SK-N-SH treated with all-trans-retinoic acid at 6 μM for 48 hours (cell line): ENCODE measurements at regions not wholly inside any gene's neighbourhood (a gene's known extent, or its start where the extent isn't known, plus 50 kb on each side); places are given as distances from the start of the nearest gene placed in this dataset.

Source experiments
- ARNTL ChIP-seq: fragments of 450-650 bp; formaldehyde crosslinking; IDR thresholded peaks from 2 replicates; pipeline ENCODE4 v1.5.0; 2020; ENCODE audit warnings: low read depth, mild to moderate bottlenecking, moderate library complexity, borderline replicate concordance
- CSDC2 ChIP-seq: fragments of 250-450 bp; sonication (Bioruptor Pico); IDR thresholded peaks from 2 replicates; pipeline ENCODE4 v1.5.0; 2020; ENCODE audit warnings: mild to moderate bottlenecking, moderate library complexity
- CSRNP3 ChIP-seq: fragments of 250-450 bp; sonication (Bioruptor Pico); IDR thresholded peaks from 2 replicates; pipeline ENCODE4 v1.5.1; 2021; ENCODE audit warnings: mild to moderate bottlenecking, moderate library complexity
- ESRRG ChIP-seq: fragments of 250-450 bp; sonication (Bioruptor Pico); IDR thresholded peaks from 2 replicates; pipeline ENCODE4 v1.6.1; 2021; ENCODE audit warnings: mild to moderate bottlenecking
- RARB ChIP-seq: fragments of 250-450 bp; sonication (Bioruptor Pico); IDR thresholded peaks from 2 replicates; pipeline ENCODE4 v1.8.0; 2021; ENCODE audit warnings: mild to moderate bottlenecking, moderate library complexity
- TCF4 ChIP-seq: fragments of 250-450 bp; sonication (Bioruptor Pico); IDR thresholded peaks from 2 replicates; pipeline ENCODE4 v1.8.0; 2021; ENCODE audit warnings: mild to moderate bottlenecking, moderate library complexity, borderline replicate concordance
- ZC3H10 ChIP-seq: fragments of 250-450 bp; sonication (Bioruptor Pico); IDR thresholded peaks from 2 replicates; pipeline ENCODE4 v1.5.1; 2021; ENCODE audit warnings: mild to moderate bottlenecking, moderate library complexity
- ZFP3 ChIP-seq: fragments of 250-450 bp; sonication (Bioruptor Pico); IDR thresholded peaks from 2 replicates; pipeline ENCODE4 v1.5.0; 2020; ENCODE audit warnings: mild to moderate bottlenecking, moderate library complexity
- ZFP30 ChIP-seq: fragments of 450-650 bp; formaldehyde crosslinking; IDR thresholded peaks from 2 replicates; pipeline ENCODE4 v1.5.0; 2022; ENCODE audit warnings: mild to moderate bottlenecking, moderate library complexity
- ZNF565 ChIP-seq: fragments of 450-650 bp; formaldehyde crosslinking; conservative IDR thresholded peaks from 2 replicates; pipeline ENCODE4 v1.5.0; 2020; ENCODE audit warnings: low read depth, mild to moderate bottlenecking, moderate library complexity
- TF ChIP-seq, protein P1 (sequence below): fragments of 250-450 bp; sonication (Bioruptor Pico); IDR thresholded peaks from 2 replicates; pipeline ENCODE4 v1.5.0; 2020; ENCODE audit warnings: mild to moderate bottlenecking, moderate library complexity
- TF ChIP-seq, protein P2 (sequence below): fragments of 250-450 bp; sonication (Bioruptor Pico); IDR thresholded peaks from 2 replicates; pipeline ENCODE4 v1.8.0; 2020; ENCODE audit warnings: mild to moderate bottlenecking, moderate library complexity, borderline replicate concordance

DNA sequence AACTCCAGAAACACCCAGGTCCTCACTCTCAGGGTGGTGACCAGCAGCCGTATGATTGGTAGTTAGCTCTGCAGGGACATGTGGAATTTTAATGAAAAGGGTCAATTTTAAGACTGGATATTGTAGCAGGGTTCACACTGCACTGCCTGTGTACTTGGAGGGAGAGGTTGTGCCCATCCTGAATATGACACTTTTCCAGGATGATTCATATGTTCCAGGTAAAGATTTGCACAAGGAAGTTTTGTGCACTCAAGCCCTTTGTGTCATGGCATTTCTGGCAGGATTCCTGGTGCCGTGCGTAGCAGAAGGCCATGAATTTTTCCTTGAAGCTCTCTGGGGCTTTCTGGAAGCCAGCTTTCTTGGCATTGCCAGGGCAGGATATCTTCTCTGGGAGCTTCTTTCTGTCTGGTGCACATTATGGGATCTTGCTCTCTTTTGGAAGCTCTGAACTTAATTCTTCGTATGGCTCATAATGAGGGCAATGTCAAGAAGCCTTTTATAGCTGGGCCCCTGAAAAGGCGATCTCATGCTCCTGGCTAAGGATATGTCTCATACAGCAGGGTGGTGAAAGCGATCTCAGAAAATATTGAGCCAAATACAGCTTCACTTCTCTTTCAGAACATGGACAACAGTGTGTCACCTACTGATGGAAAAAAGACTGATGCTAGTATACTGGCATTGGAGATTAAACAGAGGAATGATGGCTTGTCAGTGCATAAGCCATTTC, 1133.9 kb downstream of the AACS start:
- TF ChIP-seq CSDC2 (CRISPR knock-in tag) = no peak
- TF ChIP-seq ZFP30 (CRISPR knock-in tag) = no peak
- TF ChIP-seq, protein P1, sequence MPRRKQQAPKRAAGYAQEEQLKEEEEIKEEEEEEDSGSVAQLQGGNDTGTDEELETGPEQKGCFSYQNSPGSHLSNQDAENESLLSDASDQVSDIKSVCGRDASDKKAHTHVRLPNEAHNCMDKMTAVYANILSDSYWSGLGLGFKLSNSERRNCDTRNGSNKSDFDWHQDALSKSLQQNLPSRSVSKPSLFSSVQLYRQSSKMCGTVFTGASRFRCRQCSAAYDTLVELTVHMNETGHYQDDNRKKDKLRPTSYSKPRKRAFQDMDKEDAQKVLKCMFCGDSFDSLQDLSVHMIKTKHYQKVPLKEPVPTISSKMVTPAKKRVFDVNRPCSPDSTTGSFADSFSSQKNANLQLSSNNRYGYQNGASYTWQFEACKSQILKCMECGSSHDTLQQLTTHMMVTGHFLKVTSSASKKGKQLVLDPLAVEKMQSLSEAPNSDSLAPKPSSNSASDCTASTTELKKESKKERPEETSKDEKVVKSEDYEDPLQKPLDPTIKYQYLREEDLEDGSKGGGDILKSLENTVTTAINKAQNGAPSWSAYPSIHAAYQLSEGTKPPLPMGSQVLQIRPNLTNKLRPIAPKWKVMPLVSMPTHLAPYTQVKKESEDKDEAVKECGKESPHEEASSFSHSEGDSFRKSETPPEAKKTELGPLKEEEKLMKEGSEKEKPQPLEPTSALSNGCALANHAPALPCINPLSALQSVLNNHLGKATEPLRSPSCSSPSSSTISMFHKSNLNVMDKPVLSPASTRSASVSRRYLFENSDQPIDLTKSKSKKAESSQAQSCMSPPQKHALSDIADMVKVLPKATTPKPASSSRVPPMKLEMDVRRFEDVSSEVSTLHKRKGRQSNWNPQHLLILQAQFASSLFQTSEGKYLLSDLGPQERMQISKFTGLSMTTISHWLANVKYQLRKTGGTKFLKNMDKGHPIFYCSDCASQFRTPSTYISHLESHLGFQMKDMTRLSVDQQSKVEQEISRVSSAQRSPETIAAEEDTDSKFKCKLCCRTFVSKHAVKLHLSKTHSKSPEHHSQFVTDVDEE (CRISPR knock-in tag) = no peak
- TF ChIP-seq ZFP3 (CRISPR knock-in tag) = no peak
- TF ChIP-seq ZNF565 = no peak
- no peak for TF ChIP-seq RARB (CRISPR knock-in tag)
- no peak for TF ChIP-seq CSRNP3 (CRISPR knock-in tag)
- TF ChIP-seq ARNTL = no peak
- TF ChIP-seq TCF4 = no peak
- TF ChIP-seq ESRRG (CRISPR knock-in tag) = no peak
- TF ChIP-seq, protein P2, sequence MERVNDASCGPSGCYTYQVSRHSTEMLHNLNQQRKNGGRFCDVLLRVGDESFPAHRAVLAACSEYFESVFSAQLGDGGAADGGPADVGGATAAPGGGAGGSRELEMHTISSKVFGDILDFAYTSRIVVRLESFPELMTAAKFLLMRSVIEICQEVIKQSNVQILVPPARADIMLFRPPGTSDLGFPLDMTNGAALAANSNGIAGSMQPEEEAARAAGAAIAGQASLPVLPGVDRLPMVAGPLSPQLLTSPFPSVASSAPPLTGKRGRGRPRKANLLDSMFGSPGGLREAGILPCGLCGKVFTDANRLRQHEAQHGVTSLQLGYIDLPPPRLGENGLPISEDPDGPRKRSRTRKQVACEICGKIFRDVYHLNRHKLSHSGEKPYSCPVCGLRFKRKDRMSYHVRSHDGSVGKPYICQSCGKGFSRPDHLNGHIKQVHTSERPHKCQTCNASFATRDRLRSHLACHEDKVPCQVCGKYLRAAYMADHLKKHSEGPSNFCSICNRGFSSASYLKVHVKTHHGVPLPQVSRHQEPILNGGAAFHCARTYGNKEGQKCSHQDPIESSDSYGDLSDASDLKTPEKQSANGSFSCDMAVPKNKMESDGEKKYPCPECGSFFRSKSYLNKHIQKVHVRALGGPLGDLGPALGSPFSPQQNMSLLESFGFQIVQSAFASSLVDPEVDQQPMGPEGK (CRISPR knock-in tag) = no peak
- TF ChIP-seq ZC3H10 (CRISPR knock-in tag) = no peak
